GM12878 (cell line): ENCODE measurements at regions not wholly inside any gene's neighbourhood (a gene's known extent, or its start where the extent isn't known, plus 50 kb on each side); places are given as distances from the start of the nearest gene placed in this dataset.

Experiments used
- ATAC-seq: fragments of 200-7000 bp; cut with Tn5 transposase; 3 replicates; pipeline ENCODE4 v1.9.1; 2020; ENCODE audit warnings: mild to moderate bottlenecking, moderate library complexity
- BruUV-seq: library from RNA; stranded (reverse); fragments of 400-500 nt; replicated peaks from 2 replicates; lab custom pipeline; 2021; lab: Mats Ljungman, UMichigan
- CTCF ChIA-PET: fragments of 300-600 bp; sonication (Branson Sonifier 250); formaldehyde crosslinking; extraction: SDS; loops from one replicate; lab custom pipeline; 2021; ENCODE audit warnings: inconsistent platforms; lab: Yijun Ruan, JAX
- POLR2A ChIA-PET: fragments of 350-600 bp; formaldehyde crosslinking; extraction: SDS; loops from one replicate; lab custom pipeline; 2021; ENCODE audit warnings: inconsistent platforms; lab: Charles Lee
- RAD21 ChIA-PET: fragments of 300-600 bp; sonication (Branson Sonifier 250); formaldehyde crosslinking; loops from one replicate; lab custom pipeline; 2023; ENCODE audit warnings: antibody characterized with exemption; ENCODE audit not compliant: unreplicated experiment; lab: Charles Lee
- SMC1A ChIA-PET: fragments of 300-600 bp; sonication (Branson Sonifier 250); formaldehyde crosslinking; loops from one replicate; lab custom pipeline; 2023; ENCODE audit not compliant: unreplicated experiment, uncharacterized antibody; lab: Charles Lee
- DNase-seq: peaks from one replicate; pipeline ENCODE4 v3.0.0-alpha.2; 2011; ENCODE audit warnings: low read depth, low spot score
- FAIRE-seq: peaks from 3 replicates; lab custom pipeline; 2011; peaks lifted over from hg19 to GRCh38; lab: Jason Lieb, UNC
- H2AFZ ChIP-seq: 2 replicates; pipeline ENCODE4 v1.6.0; 2011; ENCODE audit warnings: low read depth, low read length, control low read depth; ENCODE audit not compliant: control insufficient read depth
- H3K27ac ChIP-seq: 2 replicates; pipeline ENCODE4 v1.5.1; 2011; ENCODE audit warnings: control low read depth; ENCODE audit not compliant: control insufficient read depth, insufficient read depth
- H3K27me3 ChIP-seq, 2 experiments: replicated peaks in 1 of 2; 2 replicates each; pipeline versions ENCODE4 v1.6.0 to v1.6.1; 2011; ENCODE audit warnings: low read length in 1 of 2; ENCODE audit not compliant: control insufficient read depth in 2 of 2, insufficient read depth in 2 of 2
- H3K36me3 ChIP-seq, 2 experiments: 2 replicates each; pipeline ENCODE4 v1.5.1; 2011; ENCODE audit warnings: low read length in 1 of 2; ENCODE audit not compliant: control insufficient read depth in 2 of 2, insufficient read depth in 2 of 2
- H3K4me1 ChIP-seq: 2 replicates; pipeline ENCODE4 v1.6.1; 2011; ENCODE audit warnings: mild to moderate bottlenecking, low read length, moderate library complexity, mixed read lengths; ENCODE audit not compliant: control insufficient read depth, insufficient read depth
- H3K4me2 ChIP-seq: 2 replicates; pipeline ENCODE4 v1.6.0; 2011; ENCODE audit warnings: control low read depth; ENCODE audit not compliant: control insufficient read depth, insufficient read depth
- H3K4me3 ChIP-seq: fragments of 200-600 bp; sonication (generic); 2 replicates; pipeline ENCODE4 v1.5.1; 2016
- H3K79me2 ChIP-seq: 2 replicates; pipeline ENCODE4 v1.6.0; 2011; ENCODE audit warnings: low read length; ENCODE audit not compliant: control insufficient read depth, insufficient read depth
- H3K9ac ChIP-seq: 2 replicates; pipeline ENCODE4 v1.8.0; 2011; ENCODE audit warnings: low read length, control low read depth, mixed read lengths; ENCODE audit not compliant: control insufficient read depth, insufficient read depth
- H3K9me3 ChIP-seq: replicated peaks from 3 replicates; pipeline ENCODE4 v1.5.1; 2011; ENCODE audit warnings: mild to moderate bottlenecking, low read length; ENCODE audit not compliant: control insufficient read depth, insufficient read depth
- H4K20me1 ChIP-seq: 2 replicates; pipeline ENCODE4 v1.6.0; 2011; ENCODE audit not compliant: control insufficient read depth, insufficient read depth
- BACH1 ChIP-seq: fragments of 450-650 bp; IDR thresholded peaks from 2 replicates; pipeline ENCODE4 v1.6.1; 2017; ENCODE audit warnings: mild to moderate bottlenecking, borderline replicate concordance
- CREB1 ChIP-seq: IDR thresholded peaks from 2 replicates; pipeline ENCODE4 v1.6.1; 2012; ENCODE audit warnings: low read depth, mild to moderate bottlenecking, inconsistent platforms
- GABPA ChIP-seq: IDR thresholded peaks from 2 replicates; pipeline ENCODE4 v1.6.1; 2014; ENCODE audit warnings: antibody characterized with exemption, low read depth, mild to moderate bottlenecking, inconsistent platforms
- HDGF ChIP-seq: fragments of 450-650 bp; IDR thresholded peaks from 2 replicates; pipeline ENCODE4 v1.6.1; 2016; ENCODE audit warnings: antibody characterized with exemption
- KAT2A ChIP-seq: conservative IDR thresholded peaks from 2 replicates; pipeline ENCODE4 v1.6.1; 2011; ENCODE audit warnings: low read depth, low read length; ENCODE audit not compliant: control insufficient read depth
- LARP7 ChIP-seq: fragments of 450-650 bp; IDR thresholded peaks from 2 replicates; pipeline ENCODE4 v1.6.1; 2017; ENCODE audit warnings: mild to moderate bottlenecking
- NFIC ChIP-seq: IDR thresholded peaks from 2 replicates; pipeline ENCODE4 v1.6.1; 2012; ENCODE audit warnings: low read depth, mild to moderate bottlenecking, inconsistent platforms, low read length, moderate library complexity
- NFXL1 ChIP-seq: fragments of 450-650 bp; IDR thresholded peaks from 2 replicates; pipeline ENCODE4 v1.6.1; 2017; ENCODE audit warnings: antibody characterized with exemption, mild to moderate bottlenecking, borderline replicate concordance
- NR2C2 ChIP-seq: IDR thresholded peaks from 2 replicates; pipeline ENCODE4 v1.6.1; 2011; ENCODE audit warnings: borderline replicate concordance, low read depth; ENCODE audit not compliant: control insufficient read depth, insufficient read length
- NR2F1 ChIP-seq: fragments of 450-650 bp; conservative IDR thresholded peaks from 2 replicates; pipeline ENCODE4 v1.6.1; 2017; ENCODE audit warnings: mild to moderate bottlenecking
- RAD51 ChIP-seq: fragments of 450-650 bp; IDR thresholded peaks from 2 replicates; pipeline ENCODE4 v1.6.1; 2016; ENCODE audit warnings: moderate library complexity, mild to moderate bottlenecking, inconsistent platforms
- SP1 ChIP-seq: IDR thresholded peaks from one replicate; pipeline ENCODE4 v1.6.1; 2011; ENCODE audit warnings: low read depth, low read length
- SPI1 ChIP-seq: IDR thresholded peaks from 2 replicates; pipeline ENCODE4 v1.6.1; 2011; ENCODE audit warnings: low read depth, mild to moderate bottlenecking, low read length, moderate library complexity, borderline replicate concordance; ENCODE audit not compliant: insufficient read depth
- SRF ChIP-seq, 2 experiments: IDR thresholded peaks; 2 replicates each; pipeline ENCODE4 v1.6.1; 2011; ENCODE audit warnings: low read depth in 2 of 2, low read length in 2 of 2, mild to moderate bottlenecking in 1 of 2, moderate library complexity in 1 of 2
- TCF12 ChIP-seq: IDR thresholded peaks from 2 replicates; pipeline ENCODE4 v1.6.1; 2011; ENCODE audit warnings: low read depth, mild to moderate bottlenecking, low read length
- WGBS: methylation state at CpG from one replicate; pipeline ENCODE4 v1.1.6; 2016; ENCODE audit warnings: low lambda C conversion rate; ENCODE audit not compliant: insufficient replicate concordance, insufficient coverage; ENCODE audit errors: missing lambda C conversion rate; 5-methylcytosine and 5-hydroxymethylcytosine counted together
- in situ Hi-C: fragments of 300-500 bp; cut with MboI; formaldehyde crosslinking; loops from 9 replicates; pipeline ENCODE4 v1.14.3; 2018; ENCODE audit warnings: mixed read lengths
- intact Hi-C: fragments of 100-400 bp; cut with micrococcal nuclease; formaldehyde crosslinking; loops from one replicate; pipeline ENCODE4 v1.14.2; 2022; ENCODE audit not compliant: unreplicated experiment
- TF ChIP-seq, protein P1 (sequence below): fragments of 450-650 bp; IDR thresholded peaks from 2 replicates; pipeline ENCODE4 v1.6.1; 2017; ENCODE audit warnings: mild to moderate bottlenecking, moderate library complexity
- TF ChIP-seq, protein P2 (sequence below): fragments of 450-650 bp; IDR thresholded peaks from 2 replicates; pipeline ENCODE4 v1.6.1; 2016; ENCODE audit warnings: mild to moderate bottlenecking
- TF ChIP-seq, protein P3 (sequence below): IDR thresholded peaks from 2 replicates; pipeline ENCODE4 v1.6.1; 2011; ENCODE audit warnings: low read depth, mild to moderate bottlenecking, low read length, moderate library complexity, borderline replicate concordance; ENCODE audit errors: extremely low read depth
- TF ChIP-seq, protein P4 (sequence below): fragments of 450-650 bp; IDR thresholded peaks from 2 replicates; pipeline ENCODE4 v1.6.1; 2017; ENCODE audit warnings: low read depth, mild to moderate bottlenecking, moderate library complexity

DNA sequence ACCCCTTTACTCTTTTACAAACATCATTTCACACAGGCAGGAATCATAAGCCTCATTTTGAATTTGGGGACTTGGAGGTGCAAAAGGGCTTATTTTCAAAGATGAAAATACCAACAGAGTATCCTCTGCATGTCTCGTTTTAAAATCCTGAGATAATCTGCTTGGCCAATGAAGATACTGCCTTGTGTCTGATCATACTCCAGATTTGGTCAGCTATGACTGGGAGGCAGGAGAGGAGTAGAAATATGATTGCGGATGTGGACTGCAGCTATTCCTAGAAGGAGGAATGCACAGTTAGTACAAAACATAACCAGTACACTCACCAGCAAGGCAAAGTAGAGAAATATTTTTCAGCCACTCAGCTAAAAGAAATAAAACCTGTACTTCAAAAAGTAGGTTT is 342.3 kb downstream of the RPRM start:
- Histone ChIP-seq H4K20me1 (no peaks in the 10 kb centered on the region), H3K9me3 (no peaks in the 10 kb centered on the region), H3K4me1 (no peaks in the 10 kb centered on the region), H3K36me3 (no peaks in the 10 kb centered on the region), H3K27me3 (no peaks in the 10 kb centered on the region), H3K4me3 (no peak overlapping the region), H3K9ac (no peak overlapping the region), H3K27ac (no peak overlapping the region), H3K4me2 (no peak overlapping the region), H3K79me2 (no peaks in the 10 kb centered on the region)
- in situ Hi-C loops = no loop called here
- ChIA-PET POLR2A (no interaction called here), RAD21 (no interaction called here), CTCF (no interaction called here), SMC1A (no interaction called here)
- intact Hi-C loops = no loop called here
- ATAC-seq = no peak
- DNase-seq = no peak
- BruUV-seq = no TSS peak
- FAIRE-seq = no peak
- TF ChIP-seq SP1 (no peak), TCF12 (no peak), NR2F1 (no peak), RAD51 (no peak), NR2C2 (no peak), HDGF (no peak), BACH1 (no peak), KAT2A (no peak), GABPA (no peak), CREB1 (no peak), SPI1 (no peak), LARP7 (no peak), SRF (IDR thresholded peaks at IDR 0.05; ENCODE audit: low read depth in 2 of 2, low read length in 2 of 2) (no peak), NFIC (no peak), NFXL1 (no peak)
- TF ChIP-seq, protein P1, sequence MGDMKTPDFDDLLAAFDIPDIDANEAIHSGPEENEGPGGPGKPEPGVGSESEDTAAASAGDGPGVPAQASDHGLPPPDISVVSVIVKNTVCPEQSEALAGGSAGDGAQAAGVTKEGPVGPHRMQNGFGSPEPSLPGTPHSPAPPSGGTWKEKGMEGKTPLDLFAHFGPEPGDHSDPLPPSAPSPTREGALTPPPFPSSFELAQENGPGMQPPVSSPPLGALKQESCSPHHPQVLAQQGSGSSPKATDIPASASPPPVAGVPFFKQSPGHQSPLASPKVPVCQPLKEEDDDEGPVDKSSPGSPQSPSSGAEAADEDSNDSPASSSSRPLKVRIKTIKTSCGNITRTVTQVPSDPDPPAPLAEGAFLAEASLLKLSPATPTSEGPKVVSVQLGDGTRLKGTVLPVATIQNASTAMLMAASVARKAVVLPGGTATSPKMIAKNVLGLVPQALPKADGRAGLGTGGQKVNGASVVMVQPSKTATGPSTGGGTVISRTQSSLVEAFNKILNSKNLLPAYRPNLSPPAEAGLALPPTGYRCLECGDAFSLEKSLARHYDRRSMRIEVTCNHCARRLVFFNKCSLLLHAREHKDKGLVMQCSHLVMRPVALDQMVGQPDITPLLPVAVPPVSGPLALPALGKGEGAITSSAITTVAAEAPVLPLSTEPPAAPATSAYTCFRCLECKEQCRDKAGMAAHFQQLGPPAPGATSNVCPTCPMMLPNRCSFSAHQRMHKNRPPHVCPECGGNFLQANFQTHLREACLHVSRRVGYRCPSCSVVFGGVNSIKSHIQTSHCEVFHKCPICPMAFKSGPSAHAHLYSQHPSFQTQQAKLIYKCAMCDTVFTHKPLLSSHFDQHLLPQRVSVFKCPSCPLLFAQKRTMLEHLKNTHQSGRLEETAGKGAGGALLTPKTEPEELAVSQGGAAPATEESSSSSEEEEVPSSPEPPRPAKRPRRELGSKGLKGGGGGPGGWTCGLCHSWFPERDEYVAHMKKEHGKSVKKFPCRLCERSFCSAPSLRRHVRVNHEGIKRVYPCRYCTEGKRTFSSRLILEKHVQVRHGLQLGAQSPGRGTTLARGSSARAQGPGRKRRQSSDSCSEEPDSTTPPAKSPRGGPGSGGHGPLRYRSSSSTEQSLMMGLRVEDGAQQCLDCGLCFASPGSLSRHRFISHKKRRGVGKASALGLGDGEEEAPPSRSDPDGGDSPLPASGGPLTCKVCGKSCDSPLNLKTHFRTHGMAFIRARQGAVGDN = no peak
- TF ChIP-seq, protein P2, sequence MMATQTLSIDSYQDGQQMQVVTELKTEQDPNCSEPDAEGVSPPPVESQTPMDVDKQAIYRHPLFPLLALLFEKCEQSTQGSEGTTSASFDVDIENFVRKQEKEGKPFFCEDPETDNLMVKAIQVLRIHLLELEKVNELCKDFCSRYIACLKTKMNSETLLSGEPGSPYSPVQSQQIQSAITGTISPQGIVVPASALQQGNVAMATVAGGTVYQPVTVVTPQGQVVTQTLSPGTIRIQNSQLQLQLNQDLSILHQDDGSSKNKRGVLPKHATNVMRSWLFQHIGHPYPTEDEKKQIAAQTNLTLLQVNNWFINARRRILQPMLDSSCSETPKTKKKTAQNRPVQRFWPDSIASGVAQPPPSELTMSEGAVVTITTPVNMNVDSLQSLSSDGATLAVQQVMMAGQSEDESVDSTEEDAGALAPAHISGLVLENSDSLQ = no peak
- TF ChIP-seq, protein P3, sequence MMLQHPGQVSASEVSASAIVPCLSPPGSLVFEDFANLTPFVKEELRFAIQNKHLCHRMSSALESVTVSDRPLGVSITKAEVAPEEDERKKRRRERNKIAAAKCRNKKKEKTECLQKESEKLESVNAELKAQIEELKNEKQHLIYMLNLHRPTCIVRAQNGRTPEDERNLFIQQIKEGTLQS = no peak
- TF ChIP-seq, protein P4, sequence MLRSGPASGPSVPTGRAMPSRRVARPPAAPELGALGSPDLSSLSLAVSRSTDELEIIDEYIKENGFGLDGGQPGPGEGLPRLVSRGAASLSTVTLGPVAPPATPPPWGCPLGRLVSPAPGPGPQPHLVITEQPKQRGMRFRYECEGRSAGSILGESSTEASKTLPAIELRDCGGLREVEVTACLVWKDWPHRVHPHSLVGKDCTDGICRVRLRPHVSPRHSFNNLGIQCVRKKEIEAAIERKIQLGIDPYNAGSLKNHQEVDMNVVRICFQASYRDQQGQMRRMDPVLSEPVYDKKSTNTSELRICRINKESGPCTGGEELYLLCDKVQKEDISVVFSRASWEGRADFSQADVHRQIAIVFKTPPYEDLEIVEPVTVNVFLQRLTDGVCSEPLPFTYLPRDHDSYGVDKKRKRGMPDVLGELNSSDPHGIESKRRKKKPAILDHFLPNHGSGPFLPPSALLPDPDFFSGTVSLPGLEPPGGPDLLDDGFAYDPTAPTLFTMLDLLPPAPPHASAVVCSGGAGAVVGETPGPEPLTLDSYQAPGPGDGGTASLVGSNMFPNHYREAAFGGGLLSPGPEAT = no peak
- TF ChIP-seq, all 136 proteins: peak for 0
- H2AFZ ChIP-seq = no peak overlapping the region
- 47% methylated on average over 2 of the region's 2 CpGs for WGBS
